Astrocyte (in vitro differentiated cells and primary cell): ENCODE measurements at regions not wholly inside any gene's neighbourhood (a gene's known extent, or its start where the extent isn't known, plus 50 kb on each side); places are given as distances from the start of the nearest gene placed in this dataset.

Source experiments
- EZH2 ChIP-seq: IDR thresholded peaks from 2 replicates; pipeline ENCODE4 v1.6.1; 2012; ENCODE audit warnings: mild to moderate bottlenecking, low read length, inconsistent platforms; ENCODE audit not compliant: insufficient read depth
- TF ChIP-seq, protein P1 (sequence below): IDR thresholded peaks from 2 replicates; pipeline ENCODE4 v1.5.1; 2011; ENCODE audit warnings: low read depth, mild to moderate bottlenecking, inconsistent platforms, low read length, moderate library complexity; ENCODE audit not compliant: insufficient read depth

- TF ChIP-seq, protein P1, sequence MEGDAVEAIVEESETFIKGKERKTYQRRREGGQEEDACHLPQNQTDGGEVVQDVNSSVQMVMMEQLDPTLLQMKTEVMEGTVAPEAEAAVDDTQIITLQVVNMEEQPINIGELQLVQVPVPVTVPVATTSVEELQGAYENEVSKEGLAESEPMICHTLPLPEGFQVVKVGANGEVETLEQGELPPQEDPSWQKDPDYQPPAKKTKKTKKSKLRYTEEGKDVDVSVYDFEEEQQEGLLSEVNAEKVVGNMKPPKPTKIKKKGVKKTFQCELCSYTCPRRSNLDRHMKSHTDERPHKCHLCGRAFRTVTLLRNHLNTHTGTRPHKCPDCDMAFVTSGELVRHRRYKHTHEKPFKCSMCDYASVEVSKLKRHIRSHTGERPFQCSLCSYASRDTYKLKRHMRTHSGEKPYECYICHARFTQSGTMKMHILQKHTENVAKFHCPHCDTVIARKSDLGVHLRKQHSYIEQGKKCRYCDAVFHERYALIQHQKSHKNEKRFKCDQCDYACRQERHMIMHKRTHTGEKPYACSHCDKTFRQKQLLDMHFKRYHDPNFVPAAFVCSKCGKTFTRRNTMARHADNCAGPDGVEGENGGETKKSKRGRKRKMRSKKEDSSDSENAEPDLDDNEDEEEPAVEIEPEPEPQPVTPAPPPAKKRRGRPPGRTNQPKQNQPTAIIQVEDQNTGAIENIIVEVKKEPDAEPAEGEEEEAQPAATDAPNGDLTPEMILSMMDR, result no peak
- no peak for TF ChIP-seq EZH2
Measured at GRCh38 chr11:112637876-112638275, 323.3 kb upstream of the NCAM1 start.
